Chondrocyte (in vitro differentiated cells): ENCODE measurements at regions not wholly inside any gene's neighbourhood (a gene's known extent, or its start where the extent isn't known, plus 50 kb on each side); places are given as distances from the start of the nearest gene placed in this dataset.

Experiments
- DNase-seq: peaks from one replicate; pipeline ENCODE4 v3.0.0; 2021; ENCODE audit warnings: mixed read lengths, low spot score
- H3K27ac Mint-ChIP-seq: one replicate; pipeline ENCODE4 v1.8.0; 2021; ENCODE audit warnings: mild to moderate bottlenecking, moderate library complexity, mixed read lengths; ENCODE audit not compliant: unreplicated experiment
- H3K27me3 Mint-ChIP-seq: 2 replicates; pipeline ENCODE4 v1.8.0; 2021; ENCODE audit warnings: low read depth, mixed read lengths
- H3K36me3 Mint-ChIP-seq: 2 replicates; pipeline ENCODE4 v1.8.0; 2021; ENCODE audit warnings: low read depth, mixed read lengths
- H3K4me1 Mint-ChIP-seq: 2 replicates; pipeline ENCODE4 v1.8.0; 2021; ENCODE audit warnings: low read depth, mild to moderate bottlenecking, mixed read lengths
- H3K4me3 Mint-ChIP-seq: one replicate; pipeline ENCODE4 v1.8.0; 2021; ENCODE audit warnings: mild to moderate bottlenecking, moderate library complexity, mixed read lengths; ENCODE audit not compliant: unreplicated experiment
- H3K9me3 Mint-ChIP-seq: 2 replicates; pipeline ENCODE4 v1.8.0; 2021; ENCODE audit warnings: low read depth, mixed read lengths
- CTCF ChIP-seq: fragments of 200-600 bp; sonication (generic); IDR thresholded peaks from 2 replicates; pipeline ENCODE4 v1.5.0; 2021; ENCODE audit warnings: antibody characterized with exemption, mild to moderate bottlenecking, moderate library complexity

- no peak for DNase-seq
- Mint-ChIP-seq H3K27me3 (peaks cover 4% of the 10 kb centered on the region), H3K36me3 (no peaks in the 10 kb centered on the region), H3K9me3 (no peaks in the 10 kb centered on the region), H3K4me1 (no peaks in the 10 kb centered on the region), H3K4me3 (no peak overlapping the region), H3K27ac (no peak overlapping the region)
- no peak for TF ChIP-seq CTCF
Observed at GRCh38 chr9:4365055-4365454, 65.2 kb upstream of the GLIS3 start.

GRCh38 chr9:4362281-4362680 is 62.4 kb upstream of the GLIS3 start:
- H3K4me1 Mint-ChIP-seq = no peaks in the 10 kb centered on the region
- no peaks in the 10 kb centered on the region for H3K36me3 Mint-ChIP-seq
- peaks cover 1% of the 10 kb centered on the region for H3K9me3 Mint-ChIP-seq
- no peak for TF ChIP-seq CTCF
- H3K4me3 Mint-ChIP-seq = no peak overlapping the region
- no peak for DNase-seq
- peaks cover 4% of the 10 kb centered on the region for H3K27me3 Mint-ChIP-seq
- H3K27ac Mint-ChIP-seq = no peak overlapping the region

GRCh38 chr9:4359016-4359415 is 59.1 kb upstream of the GLIS3 start:
- DNase-seq = no peak
- peaks cover 6% of the 10 kb centered on the region for H3K4me1 Mint-ChIP-seq
- H3K36me3 Mint-ChIP-seq = no peaks in the 10 kb centered on the region
- TF ChIP-seq CTCF = no peak
- no peak overlapping the region for H3K4me3 Mint-ChIP-seq
- H3K9me3 Mint-ChIP-seq = peaks cover 3% of the 10 kb centered on the region
- peaks cover 4% of the 10 kb centered on the region for H3K27me3 Mint-ChIP-seq
- H3K27ac Mint-ChIP-seq = no peak overlapping the region

GRCh38 chr9:4357929-4358328 is 58.1 kb upstream of the GLIS3 start:
- H3K9me3 Mint-ChIP-seq = peaks cover 3% of the 10 kb centered on the region
- no peak for DNase-seq
- TF ChIP-seq CTCF = no peak
- H3K4me1 Mint-ChIP-seq = peaks cover 6% of the 10 kb centered on the region
- H3K36me3 Mint-ChIP-seq = no peaks in the 10 kb centered on the region
- H3K27ac Mint-ChIP-seq = no peak overlapping the region
- H3K4me3 Mint-ChIP-seq = no peak overlapping the region
- H3K27me3 Mint-ChIP-seq = peaks cover 4% of the 10 kb centered on the region

GRCh38 chr9:4356306-4356705 is 56.4 kb upstream of the GLIS3 start:
- Mint-ChIP-seq H3K27me3 (peaks cover 2% of the 10 kb centered on the region), H3K4me3 (no peak overlapping the region), H3K4me1 (peaks cover 6% of the 10 kb centered on the region), H3K36me3 (no peaks in the 10 kb centered on the region), H3K27ac (no peak overlapping the region), H3K9me3 (peaks cover 3% of the 10 kb centered on the region)
- TF ChIP-seq CTCF = no peak
- no peak for DNase-seq
